Frontal cortex (tissue), 3 donors: ENCODE measurements at regions not wholly inside any gene's neighbourhood (a gene's known extent, or its start where the extent isn't known, plus 50 kb on each side); places are given as distances from the start of the nearest gene placed in this dataset.

Experiments
- DNase-seq, 2 donors: peaks; one replicate each; pipeline ENCODE4 v3.0.0; 2012; ENCODE audit warnings: low spot score in 2 of 2
- FAIRE-seq: peaks from 2 replicates; lab custom pipeline; 2012; peaks lifted over from hg19 to GRCh38; lab: Jason Lieb, UNC
- donor health status: control.
- donor health status: control.
- donor health status: control.

- no peak for FAIRE-seq
- DNase-seq: no peak
These were observed 122.8 kb upstream of the EEF1E1 start for GRCh38 chr6:8225113-8225512.

- FAIRE-seq (no peak), DNase-seq (no peak)
These were observed 121.3 kb upstream of the EEF1E1 start for GRCh38 chr6:8223678-8224077.

GRCh38 chr6:8219352-8219943, 117.1 kb upstream of the EEF1E1 start:
- peak; percentile 83 for FAIRE-seq

GRCh38 chr6:8218861-8219260, 116.5 kb upstream of the EEF1E1 start:
- DNase-seq: no peak
- FAIRE-seq: no peak

More at GRCh38 chr6:8219352-8219943, 117.1 kb upstream of the EEF1E1 start:
- peak; percentile 17 to 34 for DNase-seq

GRCh38 chr6:8215631-8216030, 113.3 kb upstream of the EEF1E1 start:
- FAIRE-seq (no peak), DNase-seq (no peak)

GRCh38 chr6:8213995-8214394, 111.6 kb upstream of the EEF1E1 start:
- no peak for DNase-seq

GRCh38 chr6:8212720-8213434, 110.5 kb upstream of the EEF1E1 start:
- DNase-seq (no peak), FAIRE-seq (no peak)

More at GRCh38 chr6:8213995-8214394, 111.6 kb upstream of the EEF1E1 start:
- no peak for FAIRE-seq

- no peak for FAIRE-seq
- DNase-seq: no peak
These were observed 105.5 kb upstream of the EEF1E1 start for GRCh38 chr6:8207869-8208191.

- no peak for FAIRE-seq
- DNase-seq: no peak
These were observed 105.0 kb upstream of the EEF1E1 start for GRCh38 chr6:8207191-8207868.

- FAIRE-seq (no peak), DNase-seq (no peak)
These were observed 101.0 kb upstream of the EEF1E1 start for GRCh38 chr6:8203337-8203736.

- no peak for DNase-seq
- FAIRE-seq: no peak
These were observed 99.3 kb upstream of the EEF1E1 start for GRCh38 chr6:8201679-8202078.

GRCh38 chr6:8200255-8200654, 97.9 kb upstream of the EEF1E1 start:
- no peak for FAIRE-seq
- no peak for DNase-seq

- DNase-seq: no peak
- FAIRE-seq: no peak
These were observed 93.4 kb upstream of the EEF1E1 start for GRCh38 chr6:8195714-8196102.

GRCh38 chr6:8195040-8195713, 92.8 kb upstream of the EEF1E1 start:
- FAIRE-seq (no peak), DNase-seq (no peak)

GRCh38 chr6:8194490-8194889, 92.1 kb upstream of the EEF1E1 start:
- no peak for DNase-seq
- FAIRE-seq: no peak

- no peak for DNase-seq
- no peak for FAIRE-seq
These were observed 91.2 kb upstream of the EEF1E1 start for GRCh38 chr6:8193541-8193940.

GRCh38 chr6:8192597-8192996, 90.2 kb upstream of the EEF1E1 start:
- FAIRE-seq (no peak), DNase-seq (no peak)

- no peak for DNase-seq
- no peak for FAIRE-seq
These were observed 89.7 kb upstream of the EEF1E1 start for GRCh38 chr6:8192067-8192466.

- no peak for FAIRE-seq
- DNase-seq: no peak
These were observed 89.3 kb upstream of the EEF1E1 start for GRCh38 chr6:8191629-8192028.

GRCh38 chr6:8187209-8187608, 84.9 kb upstream of the EEF1E1 start:
- FAIRE-seq: no peak
- DNase-seq: no peak
